Skin epidermis (tissue), 12 donors: ENCODE measurements at regions not wholly inside any gene's neighbourhood (a gene's known extent, or its start where the extent isn't known, plus 50 kb on each side); places are given as distances from the start of the nearest gene placed in this dataset.

Source experiments
- H3K27ac ChIP-seq, 21 experiments: fragments of 200-600 bp; sonication (generic) in 11 of 21; one replicate each; pipeline ENCODE4 v1.5.0; 2020; ENCODE audit warnings: mild to moderate bottlenecking in 3 of 21, inconsistent platforms in 2 of 21, moderate library complexity in 2 of 21
- H3K4me3 ChIP-seq, 7 experiments: fragments of 200-600 bp; sonication (generic) in 2 of 7; one replicate each; pipeline ENCODE4 v1.5.0; 2020; ENCODE audit warnings: inconsistent platforms in 2 of 7, mild to moderate bottlenecking in 2 of 7, moderate library complexity in 1 of 7

DNA sequence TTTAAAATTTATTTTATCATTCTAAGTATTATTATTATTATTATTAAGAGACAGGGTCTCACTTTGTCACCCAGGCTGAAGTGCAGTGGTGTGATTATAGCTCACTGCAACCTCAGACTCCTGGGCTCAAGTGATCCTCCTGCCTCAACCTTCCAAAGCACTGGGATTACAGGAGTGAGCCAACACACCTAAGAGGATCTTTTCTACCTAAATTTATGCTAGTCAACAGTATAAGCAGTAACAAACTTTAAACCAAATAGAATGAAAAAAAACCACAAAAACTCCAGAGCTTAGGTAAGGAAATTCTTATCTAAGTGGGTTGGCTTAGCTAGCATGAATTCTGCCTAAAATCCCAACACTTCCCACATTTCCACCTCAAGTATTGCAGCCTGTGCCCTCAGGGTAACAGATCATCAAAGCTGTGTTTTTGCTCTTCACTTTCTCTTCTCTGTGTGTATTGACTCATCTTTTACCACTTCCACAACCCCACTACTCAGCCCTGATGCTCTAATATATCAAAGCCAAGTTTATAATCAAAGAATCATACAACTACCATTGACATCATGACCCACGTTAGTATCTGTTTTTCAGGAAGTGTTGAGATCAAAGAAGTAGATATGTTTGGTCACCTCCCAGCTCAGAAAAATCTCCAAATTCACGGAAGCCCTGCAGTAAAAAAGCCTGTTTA, 93.7 kb upstream of the SPON1 start:
- Histone ChIP-seq H3K27ac (no peak overlapping the region), H3K4me3 (no peak overlapping the region)

GRCh38 chr11:13869398-13869886, 93.1 kb upstream of the SPON1 start:
- H3K4me3 ChIP-seq, result no peak overlapping the region
- H3K27ac ChIP-seq, result no peak overlapping the region

DNA sequence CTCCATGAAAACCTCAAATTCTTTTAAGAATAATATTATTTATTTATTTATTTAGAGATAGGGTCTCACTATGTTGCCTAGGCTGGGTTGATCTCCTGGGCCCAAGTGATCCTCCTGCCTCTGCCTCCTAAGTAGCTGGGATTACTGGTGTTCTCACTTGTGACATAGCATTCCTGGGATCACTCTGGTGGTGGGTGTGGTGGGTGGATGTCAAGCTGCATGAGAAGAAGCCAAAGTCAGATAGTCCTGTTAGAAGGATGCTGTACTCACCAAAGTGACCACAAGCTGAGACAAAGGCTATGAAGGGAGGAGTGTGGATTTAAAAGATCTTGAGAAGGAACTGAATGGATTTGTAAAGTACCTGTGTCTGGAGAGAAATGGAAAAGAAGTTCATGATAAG, 87.9 kb upstream of the SPON1 start:
- Histone ChIP-seq H3K4me3 (no peak overlapping the region), H3K27ac (no peak overlapping the region)

DNA sequence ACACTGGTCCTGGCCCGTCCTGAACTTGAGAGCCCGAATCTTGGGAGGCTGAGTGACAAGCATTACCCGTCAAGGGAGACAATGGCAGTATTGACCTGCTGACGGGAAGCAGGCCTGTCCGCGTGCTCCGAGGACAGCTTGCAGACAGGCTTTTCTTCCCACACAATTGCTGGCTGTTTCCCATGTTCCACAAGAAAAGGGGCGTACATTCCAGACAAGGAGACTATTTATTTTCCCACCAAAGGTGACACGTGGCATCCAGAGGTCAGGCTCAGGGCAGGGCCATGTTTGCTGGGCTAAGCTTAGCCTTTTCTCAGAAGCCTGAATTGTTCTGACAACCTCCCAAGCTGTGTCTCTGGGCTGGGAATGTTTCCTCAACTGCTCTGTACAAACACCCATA, 86.9 kb upstream of the SPON1 start:
- Histone ChIP-seq H3K27ac (no peak overlapping the region), H3K4me3 (no peak overlapping the region)

GRCh38 chr11:13876423-13876822, 86.1 kb upstream of the SPON1 start:
- Histone ChIP-seq H3K4me3 (no peak overlapping the region), H3K27ac (no peak overlapping the region)

GRCh38 chr11:13878077-13878476, 84.4 kb upstream of the SPON1 start:
- no peak overlapping the region for H3K27ac ChIP-seq
- no peak overlapping the region for H3K4me3 ChIP-seq

- H3K27ac ChIP-seq, result no peak overlapping the region
- no peak overlapping the region for H3K4me3 ChIP-seq
Measured at GRCh38 chr11:13880634-13881033, 81.9 kb upstream of the SPON1 start.

GRCh38 chr11:13881226-13881905, 81.2 kb upstream of the SPON1 start:
- Histone ChIP-seq H3K4me3 (no peak overlapping the region), H3K27ac (no peak overlapping the region)

- Histone ChIP-seq H3K4me3 (no peak overlapping the region), H3K27ac (no peak overlapping the region)
Measured at GRCh38 chr11:13883042-13883441, 79.5 kb upstream of the SPON1 start.

DNA sequence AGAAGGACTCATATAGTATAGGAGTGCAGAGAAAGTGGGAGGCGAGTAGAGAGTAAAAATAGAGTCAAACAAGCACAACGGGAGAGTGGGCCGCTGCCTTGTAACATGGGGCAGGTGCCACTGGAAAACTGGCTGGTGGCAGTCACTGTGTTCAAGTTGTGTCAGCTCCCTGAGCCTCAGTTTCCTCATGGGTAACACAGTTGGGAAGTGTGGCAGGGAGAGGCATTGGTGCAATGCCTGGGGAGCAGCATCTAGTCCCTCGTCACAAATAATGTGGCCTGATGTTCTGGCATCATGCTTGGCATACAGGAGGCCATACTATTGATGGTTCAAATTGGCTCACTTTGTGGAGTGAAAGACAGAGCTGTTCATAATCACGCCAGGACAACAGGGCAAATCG, 78.9 kb upstream of the SPON1 start:
- H3K4me3 ChIP-seq, result no peak overlapping the region
- no peak overlapping the region for H3K27ac ChIP-seq

- Histone ChIP-seq H3K27ac (no peak overlapping the region), H3K4me3 (no peak overlapping the region)
Measured at GRCh38 chr11:13884158-13884799, 78.2 kb upstream of the SPON1 start.

GRCh38 chr11:13885083-13885482, 77.4 kb upstream of the SPON1 start:
- Histone ChIP-seq H3K4me3 (no peak overlapping the region), H3K27ac (no peak overlapping the region)

DNA sequence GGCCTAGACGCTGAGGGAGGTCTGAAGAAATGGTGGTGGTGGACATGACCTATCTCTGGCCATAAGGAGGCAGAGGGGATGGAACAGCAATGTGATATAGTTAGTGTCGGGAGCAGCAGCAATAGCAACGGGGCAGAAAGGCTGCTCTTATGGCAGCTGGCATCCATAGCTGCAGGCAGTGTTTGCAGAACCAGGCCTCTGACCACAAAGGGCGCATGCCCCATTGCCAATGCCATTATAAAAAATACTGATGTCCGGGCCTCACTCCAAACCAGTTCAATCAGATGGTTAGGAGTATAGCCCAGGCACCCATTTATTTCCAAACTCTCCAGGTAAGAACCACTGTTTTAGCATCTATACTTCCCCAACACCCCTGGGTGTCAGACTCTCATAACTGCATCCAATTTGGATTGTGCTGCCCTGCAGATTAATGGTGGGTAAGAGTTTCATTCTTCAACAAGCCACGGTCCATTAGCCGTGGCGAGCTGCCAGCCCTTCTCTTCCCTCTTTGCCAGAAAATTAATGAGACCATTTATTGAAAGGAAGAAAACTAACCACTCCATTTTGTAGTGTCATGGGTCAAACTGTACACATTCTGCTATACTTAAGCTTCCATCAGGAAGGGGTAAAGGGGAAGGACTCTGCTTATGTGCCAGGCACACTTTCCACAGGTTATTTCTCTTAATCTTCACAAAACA, 72.8 kb upstream of the SPON1 start:
- Histone ChIP-seq H3K27ac (no peak overlapping the region), H3K4me3 (no peak overlapping the region)

GRCh38 chr11:13891911-13892310, 70.6 kb upstream of the SPON1 start:
- no peak overlapping the region for H3K27ac ChIP-seq
- no peak overlapping the region for H3K4me3 ChIP-seq

GRCh38 chr11:13896175-13896980, 66.1 kb upstream of the SPON1 start:
- no peak overlapping the region for H3K4me3 ChIP-seq
- no peak overlapping the region for H3K27ac ChIP-seq

DNA sequence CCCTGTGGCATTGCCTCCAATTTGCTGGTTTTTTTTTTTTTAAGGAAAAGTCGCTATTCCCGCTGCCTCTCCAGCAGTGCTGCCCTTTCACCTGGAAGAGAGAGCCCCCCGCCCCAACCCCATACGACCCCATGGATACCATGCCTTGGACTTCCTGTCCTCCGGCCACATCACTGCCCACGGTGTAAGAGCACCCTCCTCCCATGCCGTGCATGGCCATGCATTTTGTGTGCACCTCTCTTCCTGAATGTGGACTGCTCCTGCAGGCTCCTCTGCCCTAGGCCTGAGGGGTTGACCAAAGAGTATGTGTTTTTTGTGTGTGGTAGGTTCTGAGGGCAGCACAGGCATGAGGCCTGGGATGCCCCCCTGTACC, 65.6 kb upstream of the SPON1 start:
- Histone ChIP-seq H3K4me3 (no peak overlapping the region), H3K27ac (no peak overlapping the region)

DNA sequence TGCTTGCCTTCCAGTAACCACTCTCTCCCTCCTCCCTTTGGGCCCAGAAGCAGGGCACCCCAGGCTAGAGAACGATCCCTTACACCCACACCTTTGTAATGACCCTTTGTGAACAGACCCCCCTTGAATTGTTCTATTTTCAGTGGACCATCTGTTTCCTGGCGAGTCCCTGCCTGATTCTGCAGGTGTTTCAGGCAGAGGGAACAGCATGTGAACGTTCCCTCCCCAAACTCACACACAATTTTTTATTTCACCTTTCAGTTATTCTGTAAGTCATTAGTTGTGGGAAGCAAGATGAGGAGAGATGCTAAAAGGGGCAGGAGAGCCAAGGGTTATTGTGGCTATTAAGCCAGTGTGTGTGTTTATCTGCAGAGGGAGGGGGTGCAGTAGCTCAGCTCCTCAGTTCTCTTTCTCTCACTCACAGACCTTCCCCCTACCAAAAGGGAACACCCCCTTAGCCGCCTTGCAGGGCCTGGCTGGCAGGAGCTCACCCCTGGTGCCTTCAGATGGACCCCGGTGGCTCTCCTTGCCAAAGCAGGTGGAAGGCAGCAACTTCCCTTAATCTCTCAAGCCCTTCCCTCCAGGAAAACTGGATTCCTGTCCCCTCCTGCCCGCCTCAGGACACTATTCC, 64.8 kb upstream of the SPON1 start:
- Histone ChIP-seq H3K4me3 (no peak overlapping the region), H3K27ac (no peak overlapping the region)

DNA sequence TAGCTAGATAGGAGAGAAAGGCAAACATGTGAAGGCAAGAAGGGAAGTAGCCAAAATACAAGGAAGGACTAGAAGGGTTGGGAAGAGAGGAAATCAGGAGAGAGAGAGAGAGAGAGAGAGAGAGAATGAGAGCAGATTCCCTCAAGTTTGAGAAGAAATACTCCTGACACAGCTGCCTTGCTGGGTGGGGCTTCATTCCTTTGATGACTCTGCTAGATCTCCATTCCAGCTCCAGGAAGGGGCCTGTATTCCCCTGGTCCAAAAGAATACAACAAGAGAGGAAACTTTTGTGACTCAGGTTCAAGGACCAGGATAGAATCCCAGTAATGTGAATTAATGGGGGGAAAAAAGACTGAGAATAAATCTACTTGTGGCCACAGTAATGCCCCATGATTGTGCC, 62.9 kb upstream of the SPON1 start:
- Histone ChIP-seq H3K27ac (no peak overlapping the region), H3K4me3 (no peak overlapping the region)

DNA sequence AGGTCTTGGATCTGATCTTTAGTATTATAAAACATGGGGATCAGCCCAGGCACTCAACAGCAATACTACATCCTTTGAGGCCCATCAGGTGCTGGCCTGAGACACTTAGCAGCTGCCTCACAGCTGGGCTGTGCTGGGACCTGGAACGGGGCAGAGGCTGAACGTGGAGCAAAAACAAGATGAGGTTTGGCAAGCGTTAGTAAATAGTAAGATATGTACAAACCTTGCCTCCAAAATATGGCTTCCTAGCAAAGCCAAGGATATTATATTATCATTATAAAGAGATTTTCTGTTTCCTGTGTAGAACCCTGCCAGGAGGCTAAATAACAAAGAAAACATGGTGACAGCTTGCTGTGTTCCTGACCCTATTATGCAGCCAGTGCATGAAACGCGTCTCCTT, 60.0 kb upstream of the SPON1 start:
- Histone ChIP-seq H3K4me3 (no peak overlapping the region), H3K27ac (no peak overlapping the region)
